Renal pelvis (tissue), 1 donor: ENCODE measurements at regions not wholly inside any gene's neighbourhood (a gene's known extent, or its start where the extent isn't known, plus 50 kb on each side); places are given as distances from the start of the nearest gene placed in this dataset.

Source experiments
- DNase-seq: peaks from one replicate; pipeline ENCODE4 v3.0.0-alpha.2; 2013

DNA sequence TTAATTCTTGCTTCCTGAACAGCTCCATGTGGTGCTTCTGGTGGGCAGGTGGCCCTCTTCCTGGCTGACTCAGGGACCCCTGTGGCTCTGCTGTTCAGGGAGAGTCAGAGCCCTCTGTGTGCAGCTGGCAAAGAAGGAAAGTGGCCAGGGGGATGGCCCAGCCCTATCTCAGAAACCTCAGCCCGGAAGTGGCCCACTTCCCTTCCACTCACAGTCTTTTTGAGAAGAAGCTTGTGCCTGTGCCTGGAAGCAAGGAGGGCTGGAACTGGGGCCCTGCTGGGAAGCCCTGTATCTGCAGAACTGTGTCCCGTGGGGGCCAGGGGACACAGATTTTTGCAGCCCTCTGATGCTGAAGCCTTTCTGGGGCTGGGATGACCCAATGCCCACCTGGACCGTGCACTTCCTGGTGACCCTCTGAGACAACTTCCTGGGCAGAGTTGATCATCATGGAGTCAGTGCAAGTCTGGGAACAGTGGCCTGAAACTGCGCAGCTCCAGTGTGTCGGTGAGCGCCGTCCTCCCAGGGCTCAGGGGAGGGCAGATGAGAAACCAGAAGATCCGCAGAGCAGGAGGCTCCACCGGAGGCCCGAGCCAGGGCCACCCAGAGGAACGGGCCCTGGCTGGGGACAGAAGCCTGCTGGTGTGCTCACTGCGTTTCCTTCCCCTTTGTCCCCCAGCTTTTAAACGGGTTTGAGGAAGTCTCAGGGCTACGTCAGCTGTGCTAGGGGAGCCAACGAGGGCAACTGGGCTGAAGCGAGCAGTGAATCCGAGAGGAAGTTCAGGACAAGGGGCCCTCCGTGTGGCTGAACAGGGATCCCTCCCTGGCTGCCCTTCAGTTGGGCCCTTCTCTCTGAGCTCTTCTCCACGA, 217.4 kb upstream of the RTL1 start:
- no peak for DNase-seq

- DNase-seq = no peak
These were observed 218.1 kb upstream of the RTL1 start for GRCh38 chr14:101121508-101122139.

GRCh38 chr14:101122237-101123141, 219.0 kb upstream of the RTL1 start:
- no peak for DNase-seq

DNA sequence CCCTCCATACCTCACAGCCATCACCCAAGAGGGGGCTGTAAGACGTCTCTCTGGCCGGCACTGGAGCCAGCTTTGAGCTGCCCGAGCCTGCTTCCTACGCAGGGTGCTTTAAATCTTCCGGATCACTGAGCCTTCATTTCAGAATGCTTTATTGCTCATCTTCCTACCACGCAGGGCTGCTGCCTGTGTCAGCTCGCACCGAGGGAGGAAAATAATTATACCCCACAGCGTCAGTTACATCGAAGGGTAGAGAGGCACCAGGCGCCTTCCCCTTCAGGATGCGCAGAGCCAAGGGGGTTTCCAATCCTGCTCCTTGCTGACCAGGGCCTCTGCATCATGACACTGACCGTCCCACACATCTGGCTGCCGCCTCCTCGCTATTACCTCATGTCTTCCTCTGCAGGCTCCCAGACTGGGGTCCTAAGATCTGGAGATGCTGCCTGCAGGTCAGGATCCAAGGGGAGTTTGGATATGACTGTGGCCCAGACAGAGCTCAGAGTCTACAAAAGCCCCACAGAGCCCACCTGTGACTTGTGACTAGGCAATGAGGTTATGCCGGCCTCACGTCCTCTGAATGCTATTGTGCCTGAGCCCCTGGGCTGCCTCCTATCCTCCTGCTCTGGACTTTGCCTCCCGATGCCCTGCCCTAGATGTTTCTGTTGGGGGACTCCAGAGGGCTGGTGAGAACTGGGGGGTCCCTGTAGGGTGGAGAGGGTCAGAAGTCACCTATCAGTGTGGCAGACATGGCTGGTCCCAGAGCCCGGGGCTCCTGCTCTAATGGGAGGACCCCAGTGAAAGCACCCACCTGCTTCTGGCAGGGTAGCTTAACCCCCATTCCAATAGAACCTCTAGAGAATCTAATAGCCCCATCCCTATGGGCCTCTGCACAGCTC, 220.3 kb upstream of the RTL1 start:
- no peak for DNase-seq

GRCh38 chr14:101124815-101125214, 221.3 kb upstream of the RTL1 start:
- DNase-seq = no peak

DNA sequence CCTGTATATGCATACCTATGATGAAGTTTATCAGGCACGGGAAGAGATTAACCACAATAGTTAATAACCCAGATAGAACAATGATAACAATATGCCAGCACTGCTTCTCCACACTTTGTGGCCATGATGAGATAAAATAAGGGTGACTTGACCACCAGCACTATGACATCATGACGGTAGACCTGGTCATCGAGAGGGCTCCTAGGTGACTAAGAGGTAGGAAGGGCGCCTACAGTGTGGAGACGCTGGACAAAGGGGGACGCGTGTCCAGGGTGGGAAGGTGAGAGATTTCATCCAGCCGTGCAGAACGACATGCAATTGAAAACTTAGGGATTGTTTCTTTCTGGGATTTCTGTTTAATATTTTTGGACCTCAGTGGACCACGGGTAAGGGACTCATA, 221.8 kb upstream of the RTL1 start:
- DNase-seq = no peak

- DNase-seq = no peak
These were observed 222.5 kb upstream of the RTL1 start for GRCh38 chr14:101125719-101126651.

GRCh38 chr14:101126731-101127130, 223.2 kb upstream of the RTL1 start:
- no peak for DNase-seq

DNA sequence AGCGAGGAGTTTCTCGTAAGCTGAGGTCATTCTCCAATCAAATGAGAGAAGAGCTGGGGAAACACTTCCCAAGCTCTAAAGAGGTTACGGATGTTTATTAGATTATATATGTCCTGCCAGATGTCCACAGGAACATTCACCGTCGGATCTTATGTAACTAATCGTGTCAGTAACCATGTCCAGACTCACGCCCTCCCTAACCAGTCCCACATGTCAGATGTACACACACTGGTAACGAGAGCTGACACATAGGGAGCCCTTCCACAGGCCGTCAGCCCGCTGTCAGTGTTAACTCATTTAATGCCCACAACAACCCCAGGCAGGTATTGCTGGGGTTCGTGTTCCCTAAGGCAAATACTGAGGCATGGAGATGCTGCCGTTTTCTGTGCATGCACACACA, 223.7 kb upstream of the RTL1 start:
- no peak for DNase-seq

- no peak for DNase-seq
These were observed 225.2 kb upstream of the RTL1 start for GRCh38 chr14:101128478-101129321.

- no peak for DNase-seq
These were observed 226.1 kb upstream of the RTL1 start for GRCh38 chr14:101129521-101130167.

DNA sequence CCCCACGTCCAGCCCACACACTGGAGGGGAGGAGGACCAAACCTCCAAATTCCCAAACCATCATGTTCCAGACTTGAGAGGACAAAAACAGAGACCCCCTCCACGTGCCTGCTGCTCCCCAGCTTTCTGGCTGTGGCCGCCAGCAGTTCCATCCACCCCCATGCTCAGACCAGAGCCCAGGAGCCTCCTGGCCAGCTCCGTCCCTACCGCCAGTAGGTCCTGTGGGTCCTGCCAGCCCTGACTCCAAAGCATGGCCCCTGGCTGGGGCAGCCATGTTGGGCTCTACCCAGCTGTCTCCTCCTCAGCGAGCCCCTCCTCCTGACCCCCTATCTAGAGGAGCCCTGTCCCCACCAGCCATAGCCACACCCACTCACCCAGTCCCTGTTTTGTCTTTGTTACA, 227.3 kb upstream of the RTL1 start:
- DNase-seq = no peak

DNA sequence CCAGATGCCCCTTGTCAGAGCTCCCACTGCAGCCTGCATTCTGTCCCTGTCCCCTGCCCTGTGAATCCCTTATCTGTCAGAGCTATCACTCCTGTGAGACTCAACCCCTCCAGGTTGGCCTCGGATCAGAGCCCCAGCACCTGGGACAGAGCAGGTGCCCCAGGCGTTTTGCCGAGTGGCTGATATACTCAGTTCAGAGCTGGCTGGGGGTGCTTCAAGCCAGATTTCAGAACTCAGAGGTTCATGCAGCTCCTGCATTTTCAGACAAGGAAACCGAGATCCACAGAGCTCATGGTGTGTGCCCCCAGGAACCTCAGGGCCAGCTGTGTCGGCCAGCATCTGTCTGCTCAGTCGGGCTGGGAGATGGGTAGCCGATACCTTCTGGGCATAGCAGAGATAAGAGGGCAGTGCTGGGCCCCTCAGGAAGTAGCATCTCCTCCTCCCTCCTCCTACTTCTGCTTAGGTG, 228.0 kb upstream of the RTL1 start:
- DNase-seq = no peak

DNA sequence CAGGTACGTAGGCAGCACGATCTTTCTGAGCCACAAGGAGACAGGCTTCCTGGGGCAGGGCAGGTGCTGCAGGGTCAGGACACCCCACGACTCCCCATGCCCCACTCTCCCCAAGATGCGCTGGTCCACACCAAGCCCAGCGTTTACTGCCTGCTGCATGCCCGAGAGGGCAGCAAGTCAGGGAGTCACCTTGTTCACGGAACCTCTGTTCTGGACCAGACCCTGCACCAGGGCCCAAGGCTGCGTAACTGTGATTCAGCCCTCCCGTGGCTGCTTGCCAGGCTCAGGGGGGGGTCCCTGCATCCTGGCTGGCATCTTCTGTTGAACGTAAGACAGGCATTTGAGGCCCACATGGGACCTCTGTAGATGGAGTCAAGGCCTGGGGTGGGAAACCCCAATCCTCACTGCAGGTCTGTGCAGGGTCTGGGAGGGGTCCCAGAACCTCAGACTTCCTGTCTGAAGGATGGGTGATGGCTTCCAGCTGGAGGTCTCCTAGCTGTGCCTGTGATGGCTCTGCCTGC, 228.6 kb upstream of the RTL1 start:
- no peak for DNase-seq

DNA sequence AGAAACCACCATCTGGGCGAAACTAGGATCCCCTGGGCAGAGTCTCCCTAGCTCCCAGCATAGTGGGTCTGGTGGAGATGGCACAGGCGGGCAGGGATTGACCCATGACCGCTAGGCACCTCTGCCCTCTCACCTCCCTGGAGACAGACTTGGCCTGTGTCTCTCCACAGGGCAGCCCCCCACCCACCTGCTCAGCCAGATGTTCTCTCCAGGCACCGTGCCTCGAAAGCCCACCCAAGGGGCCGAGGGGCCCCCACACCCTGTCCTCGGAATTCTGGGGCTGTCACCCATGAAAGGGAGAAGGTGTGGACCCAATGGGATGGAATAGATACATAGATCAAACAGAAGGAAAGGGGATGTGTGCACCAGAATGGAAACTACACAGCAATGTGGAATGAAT, 229.1 kb upstream of the RTL1 start:
- no peak for DNase-seq

DNA sequence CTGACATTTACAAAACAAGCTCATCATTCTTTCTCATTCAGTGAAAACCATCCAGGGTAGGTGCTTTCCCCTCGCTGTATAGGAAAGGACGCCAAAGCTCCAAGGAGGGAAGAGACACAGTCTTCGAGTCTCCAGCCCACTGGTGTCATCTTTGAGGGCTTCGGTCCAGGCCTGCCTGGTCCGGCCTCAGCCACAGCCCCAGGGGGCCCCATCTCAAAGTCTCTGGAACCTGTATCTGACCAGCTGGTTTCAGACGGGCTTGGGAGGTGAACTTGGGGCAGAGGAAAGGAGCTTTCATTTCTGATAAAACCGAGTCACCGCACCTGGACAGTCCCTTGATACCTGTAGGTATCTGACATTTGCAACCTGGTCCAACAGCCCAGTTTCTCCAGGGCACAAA, 229.5 kb upstream of the RTL1 start:
- no peak for DNase-seq

- no peak for DNase-seq
These were observed 230.7 kb upstream of the RTL1 start for GRCh38 chr14:101134161-101134631.

DNA sequence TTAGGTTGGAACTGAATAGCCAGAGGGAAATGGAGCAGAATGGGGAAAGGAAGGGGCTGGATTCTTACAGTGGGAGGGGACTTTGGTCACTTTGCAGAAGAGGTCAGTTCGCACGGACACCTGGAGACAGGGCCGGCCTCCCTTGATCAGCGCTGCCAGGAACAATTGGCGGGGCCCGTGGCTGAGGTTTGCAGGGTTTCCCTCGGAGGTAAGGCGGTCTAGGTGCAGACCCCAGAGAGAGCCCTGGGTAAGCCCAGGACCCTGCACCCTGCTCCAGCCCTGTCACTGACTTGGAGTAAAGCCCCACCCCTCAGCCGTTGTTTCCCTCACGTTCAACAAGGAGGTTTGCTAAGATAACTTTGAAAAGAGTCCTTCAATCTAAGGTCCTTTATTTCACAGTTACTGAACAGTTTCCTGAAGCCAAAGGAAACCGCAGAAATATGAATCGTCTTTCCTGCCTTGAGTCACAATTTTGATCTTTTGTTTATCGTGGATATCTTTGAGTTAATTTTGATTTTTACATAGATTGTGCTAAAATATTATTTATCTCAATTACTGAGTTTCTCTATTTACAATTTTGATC, 231.4 kb upstream of the RTL1 start:
- DNase-seq = no peak
